K562 (cell line): ENCODE measurements at regions not wholly inside any gene's neighbourhood (a gene's known extent, or its start where the extent isn't known, plus 50 kb on each side); places are given as distances from the start of the nearest gene placed in this dataset.

Source experiments
- ATAC-seq: fragments of 200-7000 bp; cut with Tn5 transposase; 3 replicates; pipeline ENCODE4 v1.9.1; 2020; ENCODE audit warnings: moderate library complexity
- BruUV-seq: library from RNA; stranded (reverse); fragments of 400-500 nt; replicated peaks from 2 replicates; lab custom pipeline; 2021; lab: Mats Ljungman, UMichigan
- CTCF ChIA-PET: fragments of 300-600 bp; formaldehyde crosslinking; extraction: SDS; loops from one replicate; lab custom pipeline; 2021; ENCODE audit warnings: low intra/inter-chr PET ratio; lab: Yijun Ruan, JAX
- POLR2A ChIA-PET: fragments of 300-600, 350-650 bp; sonication (Branson Sonifier 250); formaldehyde crosslinking; extraction: SDS; loops from one replicate; lab custom pipeline; 2021; ENCODE audit warnings: antibody characterized with exemption, inconsistent platforms; lab: Yijun Ruan, JAX
- DNase-seq, 4 experiments: peaks; one replicate each; pipeline versions ENCODE4 v3.0.0 to v3.0.0-alpha.2; 2011 to 2018; ENCODE audit warnings: low spot score in 3 of 4, mixed read lengths in 3 of 4; ENCODE audit errors: extremely low read depth in 1 of 4
- FAIRE-seq: peaks from 2 replicates; lab custom pipeline; 2011; peaks lifted over from hg19 to GRCh38; lab: Jason Lieb, UNC
- H2AFZ ChIP-seq: 2 replicates; pipeline ENCODE4 v1.6.0; 2011; ENCODE audit warnings: low read depth, low read length, control low read depth, inconsistent platforms
- H3K27ac ChIP-seq: fragments of 200-600 bp; 3 replicates; pipeline ENCODE4 v1.8.0; 2011; ENCODE audit warnings: low read depth, mild to moderate bottlenecking, control low read depth, inconsistent platforms, low read length, moderate library complexity, mixed read lengths; ENCODE audit errors: extremely low read depth
- H3K27me3 ChIP-seq, 2 experiments: fragments of 300-600 bp in 1 of 2; 2 replicates in 1 of 2; 3 replicates in 1 of 2; pipeline versions ENCODE4 v1.6.0 to v1.8.0; 2011; ENCODE audit warnings: inconsistent platforms in 2 of 2, low read length in 2 of 2, mild to moderate bottlenecking in 1 of 2, mixed read lengths in 1 of 2, moderate library complexity in 1 of 2; ENCODE audit not compliant: control insufficient read depth in 2 of 2, insufficient read depth in 2 of 2
- H3K36me3 ChIP-seq: fragments of 300-600 bp; 3 replicates; pipeline ENCODE4 v1.8.0; 2011; ENCODE audit warnings: mild to moderate bottlenecking, low read length, inconsistent platforms; ENCODE audit not compliant: control insufficient read depth, insufficient read depth
- H3K4me1 ChIP-seq, 2 experiments: fragments of 200-600 bp in 1 of 2; replicated peaks in 1 of 2; 2 replicates in 1 of 2; 3 replicates in 1 of 2; pipeline versions ENCODE4 v1.5.1 to v1.8.0; 2011; ENCODE audit warnings: inconsistent platforms in 2 of 2, low read length in 2 of 2, mild to moderate bottlenecking in 1 of 2, mixed read lengths in 1 of 2, moderate library complexity in 1 of 2; ENCODE audit not compliant: control insufficient read depth in 2 of 2, insufficient read depth in 2 of 2
- H3K4me2 ChIP-seq: 2 replicates; pipeline ENCODE4 v1.6.1; 2011; ENCODE audit warnings: low read length, control low read depth, inconsistent platforms, mixed read lengths; ENCODE audit not compliant: insufficient read depth
- H3K4me3 ChIP-seq: fragments of 200-600 bp; sonication (generic), shearing (Covaris generic); 2 replicates; pipeline ENCODE4 v1.5.1; 2016; ENCODE audit warnings: control low read depth, inconsistent platforms
- H3K79me2 ChIP-seq: fragments of 200-600 bp; 3 replicates; pipeline ENCODE4 v1.8.0; 2011; ENCODE audit warnings: low read length, inconsistent platforms; ENCODE audit not compliant: control insufficient read depth, insufficient read depth
- H3K9ac ChIP-seq, 2 experiments: 2 replicates each; pipeline versions ENCODE4 v1.6.0 to v1.6.1; 2011; ENCODE audit warnings: low read depth in 2 of 2, low read length in 2 of 2, control low read depth in 1 of 2, inconsistent platforms in 1 of 2, mild to moderate bottlenecking in 1 of 2, mixed read lengths in 1 of 2; ENCODE audit not compliant: insufficient read depth in 1 of 2
- H3K9me1 ChIP-seq: one replicate; pipeline ENCODE4 v1.6.0; 2011; ENCODE audit warnings: inconsistent platforms, mild to moderate bottlenecking, low read length, moderate library complexity; ENCODE audit not compliant: control insufficient read depth, insufficient read depth
- H3K9me3 ChIP-seq: replicated peaks from 2 replicates; pipeline ENCODE4 v1.5.1; 2011; ENCODE audit warnings: low read depth, low read length, inconsistent platforms; ENCODE audit not compliant: control insufficient read depth, insufficient read depth
- H4K20me1 ChIP-seq: replicated peaks from 2 replicates; pipeline ENCODE4 v1.6.1; 2011; ENCODE audit warnings: low read length, inconsistent platforms, mixed read lengths; ENCODE audit not compliant: control insufficient read depth, insufficient read depth
- ELF1 ChIP-seq: fragments of 200-800 bp; sonication (Bioruptor generic); IDR thresholded peaks from 2 replicates; pipeline ENCODE4 v1.6.1; 2016; ENCODE audit warnings: missing genetic modification characterization, missing compliant biosample characterization
- FOXJ3 ChIP-seq: sonication (generic); formaldehyde crosslinking; IDR thresholded peaks from 2 replicates; pipeline ENCODE4 v1.4.0; 2020; ENCODE audit warnings: mild to moderate bottlenecking, missing genetic modification reagents
- HDAC8 ChIP-seq: fragments of 450-650 bp; IDR thresholded peaks from 2 replicates; pipeline ENCODE4 v1.6.1; 2016; ENCODE audit warnings: mild to moderate bottlenecking, missing genetic modification characterization, moderate library complexity, missing compliant biosample characterization
- MTF1 ChIP-seq: fragments of 250-450 bp; sonication (Bioruptor Pico); IDR thresholded peaks from 2 replicates; pipeline ENCODE4 v1.9.0; 2021; ENCODE audit warnings: moderate library complexity, mild to moderate bottlenecking, inconsistent platforms, borderline replicate concordance
- MXI1 ChIP-seq: IDR thresholded peaks from 2 replicates; pipeline ENCODE4 v1.6.1; 2011; ENCODE audit warnings: low read depth, mild to moderate bottlenecking, improper control_type of control experiment, low read length
- PHB ChIP-seq: fragments of 250-450 bp; sonication (Bioruptor Pico); IDR thresholded peaks from 2 replicates; pipeline ENCODE4 v1.5.0; 2021
- RBM17 ChIP-seq: fragments of 200-400 bp; formaldehyde crosslinking; IDR thresholded peaks from 2 replicates; pipeline ENCODE4 v1.6.1; 2017; ENCODE audit warnings: low read depth, mild to moderate bottlenecking, low read length, borderline replicate concordance
- SMARCA4 ChIP-seq: fragments of 450-650 bp; IDR thresholded peaks from 2 replicates; pipeline ENCODE4 v1.6.1; 2016
- SREBF2 ChIP-seq: sonication (generic); formaldehyde crosslinking; IDR thresholded peaks from 2 replicates; pipeline ENCODE4 v1.4.0; 2020; ENCODE audit warnings: mild to moderate bottlenecking, missing genetic modification reagents
- THRAP3 ChIP-seq: fragments of 450-650 bp; IDR thresholded peaks from 2 replicates; pipeline ENCODE4 v1.6.1; 2016; ENCODE audit warnings: mild to moderate bottlenecking, inconsistent platforms, borderline replicate concordance
- TRIM24 ChIP-seq, 2 experiments: fragments of 450-650 bp; IDR thresholded peaks; 2 replicates each; pipeline ENCODE4 v1.6.1; 2016
- WHSC1 ChIP-seq: IDR thresholded peaks from one replicate; pipeline ENCODE4 v1.6.1; 2012; ENCODE audit warnings: low read length, control low read depth, inconsistent platforms
- XRCC4 ChIP-seq: IDR thresholded peaks from one replicate; pipeline ENCODE4 v1.6.1; 2011; ENCODE audit not compliant: insufficient read depth, insufficient read length; ENCODE audit errors: extremely low read depth
- ZNF217 ChIP-seq: sonication (generic); formaldehyde crosslinking; IDR thresholded peaks from 2 replicates; pipeline ENCODE4 v1.8.0; 2022; ENCODE audit warnings: mild to moderate bottlenecking, missing genetic modification reagents
- ZNF79 ChIP-seq: fragments of 250-450 bp; sonication (Bioruptor Pico); IDR thresholded peaks from 2 replicates; pipeline ENCODE4 v1.4.0; 2020; ENCODE audit warnings: low read depth, mild to moderate bottlenecking, moderate library complexity
- WGBS: fragments of 100-300 bp; shearing (Covaris generic); methylation state at CpG from one replicate; pipeline ENCODE4 v1.1.6; 2016; ENCODE audit warnings: low coverage, mixed read lengths; ENCODE audit not compliant: insufficient coverage; ENCODE audit errors: missing lambda C conversion rate; 5-methylcytosine and 5-hydroxymethylcytosine counted together
- in situ Hi-C: fragments of 300-500 bp; cut with MboI; formaldehyde crosslinking; loops from 4 replicates; pipeline ENCODE4 v1.15.0; 2018; ENCODE audit warnings: inconsistent platforms, mixed read lengths
- intact Hi-C: fragments of 100-400 bp; cut with micrococcal nuclease; formaldehyde crosslinking; loops from 2 replicates; pipeline ENCODE4 v1.14.2; 2022
- TF ChIP-seq, protein P1 (sequence below): sonication (generic); formaldehyde crosslinking; IDR thresholded peaks from 2 replicates; pipeline ENCODE4 v1.9.0; 2022; ENCODE audit warnings: mild to moderate bottlenecking, missing genetic modification reagents

DNA sequence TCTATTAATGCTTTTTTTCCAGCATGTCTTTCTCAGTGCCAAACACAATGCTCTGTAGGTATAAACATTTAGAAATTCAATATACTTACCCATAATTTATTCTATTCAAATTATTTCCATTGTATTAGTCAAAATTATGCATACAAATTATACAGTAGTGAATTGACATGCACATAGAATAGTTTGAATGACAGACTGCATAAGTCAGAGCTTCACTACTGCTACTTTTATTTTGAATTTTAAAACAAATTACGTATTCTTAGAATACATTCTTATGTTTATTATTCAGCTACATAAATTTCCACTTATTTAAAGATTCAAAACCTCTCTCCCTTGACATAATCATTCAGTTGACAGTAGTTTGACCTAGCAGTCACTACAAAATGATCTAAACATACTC is 808.0 kb upstream of the CCDC179 start:
- H3K79me2 ChIP-seq = no peaks in the 10 kb centered on the region
- H2AFZ ChIP-seq = no peak overlapping the region
- H3K27me3 ChIP-seq = no peaks in the 10 kb centered on the region
- ATAC-seq (no peak), FAIRE-seq (no peak), DNase-seq (no peak)
- H3K4me3 ChIP-seq = no peak overlapping the region
- POLR2A ChIA-PET = no interaction called here
- CTCF ChIA-PET = no interaction called here
- 9% methylated on average over 1 of the region's 1 CpG for WGBS
- intact Hi-C loops = no loop called here
- H3K9ac ChIP-seq = no peak overlapping the region
- H3K9me1 ChIP-seq = no peaks in the 10 kb centered on the region
- in situ Hi-C loops = no loop called here
- no TSS peak for BruUV-seq
- no peaks in the 10 kb centered on the region for H4K20me1 ChIP-seq
- H3K36me3 ChIP-seq = no peaks in the 10 kb centered on the region
- no peak overlapping the region for H3K4me2 ChIP-seq
- no peaks in the 10 kb centered on the region for H3K4me1 ChIP-seq
- no peak overlapping the region for H3K27ac ChIP-seq
- H3K9me3 ChIP-seq = peaks cover 1% of the 10 kb centered on the region; the same call in 1 of the 2 replicates
- no peak for TF ChIP-seq MTF1 (CRISPR knock-in tag)
- no peak for TF ChIP-seq TRIM24 (IDR thresholded peaks at IDR 0.05)
- TF ChIP-seq SREBF2 = no peak
- TF ChIP-seq HDAC8 (tag) = no peak
- TF ChIP-seq MXI1 = no peak
- TF ChIP-seq FOXJ3 (CRISPR knock-in tag) = no peak
- no peak for TF ChIP-seq ELF1
- TF ChIP-seq ZNF79 (CRISPR knock-in tag) = no peak
- no peak for TF ChIP-seq THRAP3
- TF ChIP-seq, protein P1, sequence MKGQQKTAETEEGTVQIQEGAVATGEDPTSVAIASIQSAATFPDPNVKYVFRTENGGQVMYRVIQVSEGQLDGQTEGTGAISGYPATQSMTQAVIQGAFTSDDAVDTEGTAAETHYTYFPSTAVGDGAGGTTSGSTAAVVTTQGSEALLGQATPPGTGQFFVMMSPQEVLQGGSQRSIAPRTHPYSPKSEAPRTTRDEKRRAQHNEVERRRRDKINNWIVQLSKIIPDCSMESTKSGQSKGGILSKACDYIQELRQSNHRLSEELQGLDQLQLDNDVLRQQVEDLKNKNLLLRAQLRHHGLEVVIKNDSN (CRISPR knock-in tag) = no peak
- TF ChIP-seq WHSC1 = no peak
- no peak for TF ChIP-seq ZNF217 (CRISPR knock-in tag)
- no peak for TF ChIP-seq SMARCA4
- TF ChIP-seq RBM17 = no peak
- no peak for TF ChIP-seq XRCC4
- TF ChIP-seq PHB = no peak
